ENCODE measurements at regions not wholly inside any gene's neighbourhood (a gene's known extent, or its start where the extent isn't known, plus 50 kb on each side); places are given as distances from the start of the nearest gene placed in this dataset.

- TF ChIP-seq CUX1 (CRISPR knock-in tag; IDR thresholded peaks at IDR 0.05), result no peak
- TF ChIP-seq ZFPM2 (CRISPR knock-in tag; IDR thresholded peaks at IDR 0.05), result no peak
- no peak for TF ChIP-seq ZNF507 (tag; conservative IDR thresholded peaks at IDR 0.05)
- TF ChIP-seq SMARCA5 (IDR thresholded peaks at IDR 0.05), result no peak
- no peak for TF ChIP-seq CBX2 (IDR thresholded peaks at IDR 0.05; ENCODE audit: insufficient read depth, low read length, poor library complexity, severe bottlenecking)
- TF ChIP-seq CBFB (CRISPR knock-in tag; IDR thresholded peaks at IDR 0.05), result no peak
These were observed 275.5 kb upstream of the FMN2 start (continued) for GRCh38 chr1:239816081-239816782.

DNA sequence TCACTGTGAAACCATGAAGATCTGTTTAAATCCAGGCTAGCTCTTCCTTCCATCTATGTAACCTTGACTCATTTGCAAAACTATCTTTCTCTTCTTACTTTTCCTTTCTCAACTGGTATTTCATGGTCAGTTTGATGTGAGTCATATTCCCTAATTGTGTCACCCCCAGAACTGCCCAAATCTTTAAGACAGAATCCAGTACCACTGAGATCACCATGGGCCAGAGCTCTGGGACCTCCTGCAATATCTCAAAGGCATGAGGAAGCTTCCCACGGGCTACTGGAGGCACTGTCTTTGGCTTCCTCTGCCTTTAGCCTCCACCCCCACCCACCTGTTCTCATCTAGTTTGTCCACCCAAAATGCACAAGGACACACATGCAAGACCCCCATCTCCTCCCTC is 274.4 kb upstream of the FMN2 start:
- Histone ChIP-seq H3K9me1 (ENCODE audit: control insufficient read depth, insufficient read depth, low read length) (no peaks in the 10 kb centered on the region), H4K20me1 (replicated peaks; ENCODE audit: control insufficient read depth, insufficient read depth, low read length) (no peaks in the 10 kb centered on the region), H3K27ac (ENCODE audit: extremely low read depth, low read depth, low read length) (no peak overlapping the region), H3K36me3 (ENCODE audit: control insufficient read depth, insufficient read depth, low read length) (no peaks in the 10 kb centered on the region), H3K4me3 (no peak overlapping the region), H3K9me3 (replicated peaks; ENCODE audit: control insufficient read depth, insufficient read depth, low read depth, low read length) (no peaks in the 10 kb centered on the region), H3K9ac (ENCODE audit: insufficient read depth in 1 of 2, low read depth in 2 of 2, low read length in 2 of 2) (no peak overlapping the region), H3K4me2 (ENCODE audit: insufficient read depth, low read length) (no peak overlapping the region), H3K4me1 (replicated peaks in 1 of 2; ENCODE audit: control insufficient read depth in 2 of 2, insufficient read depth in 2 of 2, low read length in 2 of 2) (no peaks in the 10 kb centered on the region), H3K79me2 (ENCODE audit: control insufficient read depth, insufficient read depth, low read length) (no peaks in the 10 kb centered on the region), H3K27me3 (ENCODE audit: control insufficient read depth in 2 of 2, insufficient read depth in 2 of 2, low read length in 2 of 2) (no peaks in the 10 kb centered on the region), H2AFZ (ENCODE audit: low read depth, low read length) (no peak overlapping the region)
- DNase-seq (ENCODE audit: extremely low read depth in 1 of 4, low spot score in 3 of 4) (no peak), ATAC-seq (no peak), FAIRE-seq (no peak)
- intact Hi-C loops (cut with micrococcal nuclease), result no loop called here
- in situ Hi-C loops (cut with MboI), result no loop called here
- no TSS peak for BruUV-seq (replicated peaks)
- POLR2A ChIA-PET, result no interaction called here
- WGBS (ENCODE audit: insufficient coverage, low coverage, missing lambda C conversion rate), result 0% methylated on average over 1 of the region's 1 CpG
- TF ChIP-seq CXXC5 (CRISPR knock-in tag; IDR thresholded peaks at IDR 0.05), result no peak
- no peak for TF ChIP-seq BHLHE40 (IDR thresholded peaks at IDR 0.05; ENCODE audit: low read length)
- TF ChIP-seq SIN3A (IDR thresholded peaks at IDR 0.05; ENCODE audit: borderline replicate concordance in 2 of 2, control insufficient read depth in 1 of 2, low read depth in 2 of 2, low read length in 2 of 2), result no peak
- CTCF ChIA-PET (ENCODE audit: low intra/inter-chr PET ratio), result no interaction called here

Data from K562 (cell line).